Epithelial cell of proximal tubule (primary cell): ENCODE measurements at regions not wholly inside any gene's neighbourhood (a gene's known extent, or its start where the extent isn't known, plus 50 kb on each side); places are given as distances from the start of the nearest gene placed in this dataset.

Experiments
- DNase-seq: peaks from one replicate; pipeline ENCODE4 v3.0.0-alpha.2; 2011; ENCODE audit warnings: low read depth
- H3K4me3 ChIP-seq: 2 replicates; pipeline ENCODE4 v1.5.1; 2011; ENCODE audit warnings: low read depth, mild to moderate bottlenecking, low read length
- CTCF ChIP-seq: conservative IDR thresholded peaks from 2 replicates; pipeline ENCODE4 v1.5.1; 2012; ENCODE audit warnings: low read depth, mild to moderate bottlenecking, low read length

DNA sequence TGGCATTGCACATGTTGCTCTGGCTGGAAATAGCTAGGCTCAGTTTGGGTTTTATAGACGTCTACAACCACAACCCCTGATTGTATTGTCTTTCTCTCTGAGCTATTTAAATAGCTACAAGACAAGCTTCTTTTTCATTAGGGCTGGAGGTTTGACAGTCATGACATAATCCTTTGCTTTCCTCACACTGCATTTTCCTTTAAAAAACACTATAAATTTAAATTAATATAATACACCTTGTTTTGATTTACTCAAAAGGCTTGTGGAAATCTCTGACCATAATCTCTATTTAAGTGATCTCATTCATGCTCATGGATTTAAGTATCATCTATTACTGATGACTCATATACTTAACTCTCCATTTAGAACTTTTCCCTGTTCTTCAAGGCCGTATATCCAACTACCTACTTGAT, 50.4 kb upstream of the PTGFR start:
- no peak for TF ChIP-seq CTCF
- H3K4me3 ChIP-seq: no peak overlapping the region
- DNase-seq: peak; percentile 51
